Fibroblast of upper back skin (primary cell): ENCODE measurements at regions not wholly inside any gene's neighbourhood (a gene's known extent, or its start where the extent isn't known, plus 50 kb on each side); places are given as distances from the start of the nearest gene placed in this dataset.
"Not testable (repeated sequence)": the region's sequence is repeated elsewhere in the genome, so short reads cannot be mapped to it uniquely, and the experiment has no call there.

Source experiments
- DNase-seq: peaks from one replicate; pipeline ENCODE4 v3.0.0-alpha.2; 2013

- no peak for DNase-seq
Observed at GRCh38 chr2:123493687-123494086, 531.4 kb upstream of the CNTNAP5 start.

GRCh38 chr2:123495241-123495640, 529.8 kb upstream of the CNTNAP5 start:
- peak; percentile 12 for DNase-seq

DNA sequence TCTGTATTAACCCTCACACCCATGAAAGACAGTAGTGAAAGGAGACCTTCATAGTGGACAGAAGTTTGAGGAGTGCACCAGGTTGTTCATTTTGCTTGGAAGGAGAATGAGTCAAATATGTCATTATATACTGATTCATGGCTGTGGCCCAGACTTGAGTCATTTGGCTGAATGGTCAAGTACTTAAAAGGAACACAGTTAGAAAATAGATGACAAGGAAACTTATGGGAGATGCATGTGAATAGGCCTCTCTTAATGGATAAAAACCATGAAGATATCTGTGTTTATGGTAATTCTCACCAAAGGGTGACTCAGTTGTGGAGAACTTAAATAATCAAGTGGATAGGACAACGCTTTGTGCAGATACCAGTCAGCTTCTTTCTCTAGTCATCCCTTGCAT, 524.7 kb upstream of the CNTNAP5 start:
- peak; percentile 40 for DNase-seq

DNA sequence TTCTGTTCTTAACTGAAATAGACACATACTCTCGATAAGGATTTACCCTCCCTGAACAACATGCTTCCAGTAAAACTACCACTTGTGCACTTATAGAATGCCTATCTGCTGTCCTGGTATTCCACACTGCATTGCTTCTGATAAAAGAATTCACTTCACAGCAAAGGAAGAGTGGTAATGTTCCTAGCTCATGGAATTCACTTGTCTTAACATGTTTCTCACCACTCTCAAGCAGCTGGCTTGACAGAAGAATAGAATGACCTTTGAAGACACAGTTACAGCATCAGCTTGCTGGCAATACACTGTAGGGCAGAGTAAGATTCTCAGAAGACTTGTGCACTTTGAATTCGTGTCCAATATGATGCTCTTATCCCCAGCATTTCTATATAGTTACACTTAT, 524.1 kb upstream of the CNTNAP5 start:
- no peak for DNase-seq

GRCh38 chr2:123502931-123503330, 522.2 kb upstream of the CNTNAP5 start:
- peak; percentile 69 for DNase-seq

- no peak for DNase-seq
Observed at GRCh38 chr2:123512547-123512946, 512.5 kb upstream of the CNTNAP5 start.

DNA sequence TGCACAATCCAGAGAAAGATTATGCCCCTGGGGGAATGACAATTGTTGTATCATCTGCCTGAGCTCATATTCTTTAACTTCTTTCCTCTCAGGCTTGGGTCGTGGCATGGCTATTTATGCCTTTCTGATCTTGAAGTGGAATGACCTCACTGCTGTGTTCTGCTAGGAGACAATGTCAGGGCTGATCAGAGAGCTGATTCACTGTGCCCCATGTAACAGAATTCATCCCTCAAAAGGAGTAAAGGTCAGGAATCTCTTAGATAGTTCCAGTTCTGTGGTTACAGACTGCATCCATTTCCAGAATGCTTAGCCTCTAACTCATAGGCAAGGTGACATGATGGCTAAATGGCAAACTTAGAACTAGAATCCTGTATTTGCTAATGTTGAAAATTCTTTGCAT, 511.7 kb upstream of the CNTNAP5 start:
- DNase-seq = peak; percentile 65

DNA sequence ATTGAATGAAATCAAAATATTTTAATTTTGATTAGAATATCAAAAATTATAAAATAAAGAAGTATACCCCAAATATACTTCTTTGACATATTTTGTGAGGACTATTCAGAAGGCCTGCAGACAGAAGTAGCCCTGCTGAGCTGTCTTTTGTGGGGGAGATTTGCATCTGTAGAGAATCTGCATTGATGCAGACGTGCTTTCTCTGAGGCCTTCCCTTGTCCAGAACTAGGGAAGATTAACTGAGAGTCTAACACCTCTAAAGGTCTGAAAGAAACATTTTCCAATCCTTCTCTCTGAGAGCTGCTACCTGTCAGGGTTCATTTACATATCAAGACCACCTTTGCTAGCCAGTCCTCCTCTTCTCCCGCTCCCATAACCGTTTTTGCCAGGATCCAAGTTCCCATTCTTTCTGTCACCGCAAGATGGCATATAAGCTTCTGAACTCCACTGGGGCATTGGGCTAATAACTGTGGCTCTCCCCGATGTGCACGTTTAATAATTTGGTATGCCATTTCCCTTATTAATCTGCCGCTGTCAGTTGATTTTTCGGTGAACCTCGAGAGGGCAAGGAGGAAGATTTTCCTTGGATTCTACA, 510.4 kb upstream of the CNTNAP5 start:
- no peak for DNase-seq

DNA sequence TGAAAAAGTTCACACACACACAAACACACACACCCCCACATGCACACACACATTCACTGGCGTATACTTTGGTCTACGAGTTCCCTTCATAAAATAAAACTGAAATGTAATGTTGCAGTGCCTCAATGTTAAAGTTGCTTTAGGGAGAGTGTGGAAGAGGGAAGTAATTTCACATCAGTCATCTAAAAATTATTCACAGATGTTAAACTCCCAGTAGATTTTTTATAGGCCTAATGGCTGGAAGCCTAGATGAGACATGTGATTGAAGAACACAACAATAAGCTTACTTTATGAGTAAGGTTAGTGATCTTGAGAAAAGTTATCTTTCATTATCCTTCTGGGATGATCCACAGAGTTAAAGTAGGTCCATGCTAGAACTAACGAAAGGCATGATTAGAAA, 506.7 kb upstream of the CNTNAP5 start:
- peak; percentile 76 for DNase-seq

DNA sequence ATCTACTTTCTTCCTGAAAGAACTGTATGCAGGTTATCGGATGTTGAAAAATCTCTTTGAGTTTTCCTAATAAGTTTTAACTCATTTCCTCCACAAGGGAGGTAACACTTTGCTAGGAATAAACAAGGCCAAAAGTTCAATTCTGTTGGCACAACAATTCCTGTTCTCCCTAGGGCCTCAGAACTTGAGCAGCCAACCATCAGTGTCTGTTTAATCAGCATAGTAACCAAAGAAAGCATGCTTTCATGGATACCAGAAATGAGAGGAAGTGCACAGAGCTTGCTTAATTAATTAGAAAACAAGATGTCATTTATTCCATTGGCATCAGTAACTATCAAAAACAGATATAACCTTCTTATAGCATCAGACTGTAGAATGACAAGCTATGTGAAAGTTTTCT, 503.2 kb upstream of the CNTNAP5 start:
- DNase-seq = no peak

DNA sequence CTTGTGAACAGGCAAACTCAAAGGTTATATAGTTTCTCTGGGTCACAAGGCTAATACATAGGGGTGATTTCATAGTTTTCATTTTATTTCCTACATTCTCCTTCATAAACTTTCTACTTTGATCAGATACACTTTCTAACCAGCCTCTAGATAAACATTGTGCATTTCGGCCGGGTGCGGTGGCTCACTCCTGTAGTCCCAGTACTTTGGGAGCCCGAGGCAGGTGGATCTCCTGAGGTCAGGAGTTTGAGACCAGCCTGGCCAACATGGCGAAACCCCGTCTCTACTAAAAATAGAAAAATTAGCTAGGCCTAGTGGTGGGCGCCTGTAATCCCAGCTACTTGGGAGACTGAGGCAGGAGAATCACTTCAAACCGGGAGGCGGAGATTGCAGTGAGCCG, 502.6 kb upstream of the CNTNAP5 start:
- not testable (repeated sequence) for DNase-seq

- no peak for DNase-seq
Observed at GRCh38 chr2:123528996-123529707, 495.9 kb upstream of the CNTNAP5 start.

DNA sequence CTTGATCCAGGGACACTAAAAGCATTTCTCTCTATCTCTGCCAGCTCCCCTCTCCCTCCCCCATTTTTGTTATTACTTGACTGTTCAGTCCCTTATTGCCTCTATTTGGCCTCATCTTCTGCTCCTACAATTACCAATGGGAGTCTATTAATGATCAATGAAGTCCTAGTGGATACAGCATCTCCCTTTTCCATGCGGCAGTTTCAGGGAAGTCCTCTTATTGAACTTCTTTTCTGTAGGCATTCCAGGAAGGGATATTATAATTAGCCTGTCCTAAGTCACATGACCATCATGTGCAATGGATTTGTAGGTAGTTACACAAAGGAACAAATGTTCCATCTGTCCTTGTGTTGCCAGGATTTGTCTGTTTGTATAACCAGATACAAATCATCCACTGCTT, 495.1 kb upstream of the CNTNAP5 start:
- DNase-seq = no peak

GRCh38 chr2:123532126-123532525, 493.0 kb upstream of the CNTNAP5 start:
- no peak for DNase-seq

DNA sequence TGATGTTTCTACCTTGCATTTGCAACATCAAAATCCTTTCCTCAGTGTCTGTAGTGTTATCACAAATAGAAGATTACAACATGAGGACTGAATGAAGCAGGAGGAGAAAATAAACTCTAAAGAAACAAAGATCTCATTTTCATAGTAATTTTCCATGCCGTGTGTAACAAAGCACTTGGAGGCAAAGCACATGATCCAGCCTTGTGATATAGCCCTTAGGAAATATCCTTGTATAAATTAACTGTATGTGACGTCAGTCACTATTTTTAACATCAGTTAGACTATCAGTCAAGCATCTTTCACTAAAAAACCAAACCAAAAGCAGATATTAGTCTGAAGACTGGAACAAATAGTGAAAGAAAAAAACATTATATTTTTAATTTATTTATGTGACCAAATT, 492.1 kb upstream of the CNTNAP5 start:
- no peak for DNase-seq

GRCh38 chr2:123540291-123540690, 484.8 kb upstream of the CNTNAP5 start:
- DNase-seq = peak; percentile 71

GRCh38 chr2:123546353-123546752, 478.7 kb upstream of the CNTNAP5 start:
- peak; percentile 0 for DNase-seq

GRCh38 chr2:123563515-123563914, 461.6 kb upstream of the CNTNAP5 start:
- DNase-seq = no peak

DNA sequence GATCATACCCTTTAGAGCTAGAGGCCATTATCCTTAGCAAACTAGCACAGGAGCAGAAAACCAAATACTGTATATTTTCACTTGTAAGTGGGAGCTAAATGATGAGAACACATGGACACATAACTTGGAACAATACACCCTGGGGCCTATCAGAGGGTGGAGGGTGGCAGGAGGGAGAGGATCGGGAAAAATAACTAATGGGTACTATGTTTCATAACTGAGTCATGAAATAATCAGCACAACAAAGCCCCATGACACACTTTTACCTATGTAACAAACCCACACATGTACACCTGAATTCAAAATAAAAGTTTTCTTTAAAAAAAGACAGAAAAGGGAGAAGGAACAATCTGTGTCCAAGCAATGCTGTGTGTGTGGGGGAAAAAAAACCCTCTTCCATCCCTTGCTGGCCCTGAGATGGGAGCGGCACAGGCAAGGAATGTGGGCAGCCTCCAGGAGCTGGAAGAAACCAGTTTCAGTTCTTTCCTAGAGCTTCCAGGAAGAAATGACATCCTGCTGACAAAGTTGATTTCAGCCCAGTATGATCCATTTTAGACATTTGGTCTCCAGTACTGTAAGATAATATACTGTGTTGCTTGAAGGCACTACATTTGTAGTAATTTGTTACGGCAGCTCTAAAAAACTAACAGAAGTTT, 458.7 kb upstream of the CNTNAP5 start:
- DNase-seq = no peak

DNA sequence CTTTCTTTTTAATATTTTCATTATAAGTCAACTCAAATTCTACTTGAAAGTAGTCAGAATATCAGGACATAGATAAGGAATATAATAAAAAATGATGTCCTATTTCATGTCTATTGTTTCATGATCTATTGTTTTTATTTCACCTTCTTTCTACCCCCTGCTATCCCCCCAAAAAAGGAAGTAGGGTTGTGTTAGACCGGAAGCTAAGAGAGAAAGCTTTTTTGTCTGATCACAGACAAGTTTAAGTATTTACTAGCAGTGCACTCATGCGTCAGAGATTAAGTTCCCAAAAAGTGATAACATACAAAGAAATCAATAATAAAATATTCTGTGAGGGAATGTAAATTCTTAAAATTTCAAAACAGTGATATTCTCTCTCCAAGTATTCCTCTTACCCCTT, 447.1 kb upstream of the CNTNAP5 start:
- no peak for DNase-seq

GRCh38 chr2:123596621-123597020, 428.5 kb upstream of the CNTNAP5 start:
- DNase-seq = peak; percentile 2

DNA sequence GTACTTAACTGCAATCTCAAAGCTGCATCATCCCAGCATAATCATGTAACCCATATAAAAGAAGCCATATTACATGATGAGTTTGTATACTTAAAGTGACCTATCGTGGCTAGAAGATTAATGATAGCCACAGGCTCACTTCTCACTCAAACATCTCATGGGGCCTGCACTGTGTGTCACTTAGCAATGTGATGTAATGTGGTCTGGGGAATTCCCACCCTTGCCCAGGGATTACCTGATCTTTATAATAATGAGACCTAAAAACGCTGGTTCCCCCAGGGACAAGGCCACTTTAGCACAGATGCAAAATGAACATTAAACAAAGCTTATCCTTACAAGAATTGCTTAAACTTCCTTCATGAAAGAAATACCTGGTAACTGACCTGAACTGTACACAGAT, 427.1 kb upstream of the CNTNAP5 start:
- no peak for DNase-seq

DNA sequence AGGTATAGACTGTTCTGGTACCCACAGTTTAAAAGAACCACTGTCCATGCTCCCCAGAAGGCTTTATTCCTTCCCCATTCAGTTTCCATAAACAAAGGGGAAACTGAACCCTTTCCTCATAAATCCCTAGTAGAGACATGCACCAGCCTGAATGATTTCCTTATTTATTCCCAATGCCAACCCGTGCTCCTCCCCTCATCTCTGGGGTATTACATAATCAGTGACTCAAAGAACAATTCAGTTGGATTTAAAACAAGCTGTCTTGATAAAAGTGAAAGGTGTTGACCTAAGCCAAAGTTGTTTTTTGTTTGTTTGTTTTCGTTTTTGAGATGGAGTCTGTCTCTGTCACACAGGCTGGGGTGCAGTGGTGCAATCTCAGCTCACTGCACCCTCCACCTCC, 418.5 kb upstream of the CNTNAP5 start:
- DNase-seq = no peak

DNA sequence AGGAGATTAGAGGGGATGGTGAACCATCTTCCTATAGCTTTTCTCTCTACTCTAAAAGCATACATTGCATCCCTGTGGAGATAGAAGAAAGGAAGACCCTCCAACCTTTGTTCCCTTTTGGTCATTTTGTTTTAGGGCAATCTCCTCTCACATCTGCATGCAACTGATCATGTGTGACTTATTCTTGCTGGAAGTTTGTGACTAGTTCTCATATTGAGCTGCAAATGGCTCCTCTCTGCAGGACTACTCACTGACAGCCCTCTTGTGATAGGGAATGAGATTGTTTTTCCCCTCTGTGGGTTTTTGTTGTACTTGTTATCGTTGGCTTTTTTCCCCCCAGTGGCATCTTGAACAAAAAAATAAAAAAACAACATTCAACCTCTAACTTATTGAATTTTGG, 416.0 kb upstream of the CNTNAP5 start:
- no peak for DNase-seq

GRCh38 chr2:123614596-123614995, 410.5 kb upstream of the CNTNAP5 start:
- no peak for DNase-seq
